ENCODE measurements at regions not wholly inside any gene's neighbourhood (a gene's known extent, or its start where the extent isn't known, plus 50 kb on each side); places are given as distances from the start of the nearest gene placed in this dataset.

DNA sequence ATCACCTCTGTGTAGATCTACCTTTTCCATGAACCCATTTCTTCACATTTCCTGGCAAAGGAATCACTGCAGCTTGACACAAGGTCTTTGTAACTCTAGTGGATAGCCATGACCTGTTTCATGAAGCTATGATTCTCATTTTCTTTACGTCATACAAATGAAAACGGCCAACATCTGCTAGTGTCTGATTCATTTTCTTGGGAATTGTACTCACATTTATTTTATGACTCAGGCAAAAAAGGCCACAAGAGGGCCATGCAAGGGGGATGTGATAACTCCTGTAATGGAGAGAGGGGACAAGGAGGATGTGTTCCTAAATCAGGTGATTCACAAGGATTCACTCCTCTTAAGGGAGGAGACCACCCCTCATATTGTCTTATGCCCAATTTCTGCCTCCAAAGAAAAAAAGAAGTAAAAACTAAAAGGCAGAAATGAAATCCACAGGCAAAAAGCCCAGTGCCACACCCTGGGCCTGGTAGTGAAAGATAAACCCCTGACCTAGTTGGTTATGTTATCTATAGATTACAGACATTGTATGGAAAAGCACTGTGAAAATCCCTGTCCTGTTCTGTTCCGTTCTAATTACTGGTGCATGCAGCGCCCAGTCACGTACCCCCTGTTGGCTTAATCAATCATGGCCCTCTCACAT is 249.9 kb downstream of the IPMK start:
- ChIA-PET CTCF (ENCODE audit: unreplicated experiment) (no interaction called here), POLR2A (no interaction called here)
- Histone ChIP-seq H3K79me2 (ENCODE audit: insufficient read depth, low read depth, low read length) (no peaks in the 10 kb centered on the region), H3K36me3 (ENCODE audit: insufficient read depth, low read length) (no peaks in the 10 kb centered on the region), H3K27ac (ENCODE audit: low read depth, low read length, poor library complexity, severe bottlenecking) (no peak overlapping the region), H3K4me1 (ENCODE audit: insufficient read depth, low read length, poor library complexity, severe bottlenecking) (no peaks in the 10 kb centered on the region), H3K4me3 (ENCODE audit: low read depth, low read length, poor library complexity, severe bottlenecking) (no peak overlapping the region), H3K9me3 (ENCODE audit: low read length) (no peaks in the 10 kb centered on the region), H4K20me1 (ENCODE audit: insufficient read depth, low read length) (no peaks in the 10 kb centered on the region), H3K4me2 (ENCODE audit: low read length) (no peak overlapping the region), H2AFZ (ENCODE audit: low read length) (no peak overlapping the region), H3K9me2 (ENCODE audit: insufficient read depth, low read length) (0 out of 2 replicates have a peak, but pooled peaks cover 3% of the 10 kb centered on the region)
- DNase-seq (ENCODE audit: low spot score): no peak
- TF ChIP-seq, protein P1, sequence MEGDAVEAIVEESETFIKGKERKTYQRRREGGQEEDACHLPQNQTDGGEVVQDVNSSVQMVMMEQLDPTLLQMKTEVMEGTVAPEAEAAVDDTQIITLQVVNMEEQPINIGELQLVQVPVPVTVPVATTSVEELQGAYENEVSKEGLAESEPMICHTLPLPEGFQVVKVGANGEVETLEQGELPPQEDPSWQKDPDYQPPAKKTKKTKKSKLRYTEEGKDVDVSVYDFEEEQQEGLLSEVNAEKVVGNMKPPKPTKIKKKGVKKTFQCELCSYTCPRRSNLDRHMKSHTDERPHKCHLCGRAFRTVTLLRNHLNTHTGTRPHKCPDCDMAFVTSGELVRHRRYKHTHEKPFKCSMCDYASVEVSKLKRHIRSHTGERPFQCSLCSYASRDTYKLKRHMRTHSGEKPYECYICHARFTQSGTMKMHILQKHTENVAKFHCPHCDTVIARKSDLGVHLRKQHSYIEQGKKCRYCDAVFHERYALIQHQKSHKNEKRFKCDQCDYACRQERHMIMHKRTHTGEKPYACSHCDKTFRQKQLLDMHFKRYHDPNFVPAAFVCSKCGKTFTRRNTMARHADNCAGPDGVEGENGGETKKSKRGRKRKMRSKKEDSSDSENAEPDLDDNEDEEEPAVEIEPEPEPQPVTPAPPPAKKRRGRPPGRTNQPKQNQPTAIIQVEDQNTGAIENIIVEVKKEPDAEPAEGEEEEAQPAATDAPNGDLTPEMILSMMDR (conservative IDR thresholded peaks at IDR 0.05; ENCODE audit: low read length): no peak
- TF ChIP-seq EZH2phosphoT487 (IDR thresholded peaks at IDR 0.05; ENCODE audit: borderline replicate concordance, low read depth, low read length): no peak
- no TSS peak for BruUV-seq (replicated peaks)
- intact Hi-C loops (cut with micrococcal nuclease; ENCODE audit: unreplicated experiment): no loop called here

DNA sequence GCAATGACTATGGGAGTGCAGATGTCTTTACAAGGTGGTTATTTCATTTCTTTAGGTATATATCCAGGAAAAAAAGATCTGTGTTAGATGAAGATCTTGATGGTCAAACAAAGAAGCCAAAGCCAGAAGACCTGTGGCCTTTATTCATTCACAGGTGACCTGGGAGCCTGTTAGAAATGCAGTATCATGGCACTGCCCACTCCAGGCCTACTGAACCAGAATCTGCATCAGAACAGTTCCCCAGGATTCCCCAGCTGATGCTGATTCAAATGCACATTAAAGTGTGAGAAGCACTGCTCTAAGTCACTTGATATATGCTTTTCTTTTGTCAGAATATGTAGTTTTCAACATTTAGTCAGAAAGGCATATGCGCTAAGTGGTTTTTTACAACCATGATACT is 251.1 kb downstream of the IPMK start:
- Histone ChIP-seq H3K79me2 (ENCODE audit: insufficient read depth, low read depth, low read length) (no peaks in the 10 kb centered on the region), H3K36me3 (ENCODE audit: insufficient read depth, low read length) (no peaks in the 10 kb centered on the region), H3K9me2 (ENCODE audit: insufficient read depth, low read length) (0 out of 2 replicates have a peak, but pooled peaks cover 3% of the 10 kb centered on the region), H3K27ac (ENCODE audit: low read depth, low read length, poor library complexity, severe bottlenecking) (no peak overlapping the region), H3K4me2 (ENCODE audit: low read length) (no peak overlapping the region), H2AFZ (ENCODE audit: low read length) (no peak overlapping the region), H3K4me1 (ENCODE audit: insufficient read depth, low read length, poor library complexity, severe bottlenecking) (no peaks in the 10 kb centered on the region), H3K9me3 (ENCODE audit: low read length) (no peaks in the 10 kb centered on the region), H4K20me1 (ENCODE audit: insufficient read depth, low read length) (no peaks in the 10 kb centered on the region), H3K4me3 (ENCODE audit: low read depth, low read length, poor library complexity, severe bottlenecking) (no peak overlapping the region)
- intact Hi-C loops (cut with micrococcal nuclease; ENCODE audit: unreplicated experiment): no loop called here
- DNase-seq (ENCODE audit: low spot score): no peak
- no peak for TF ChIP-seq EZH2phosphoT487 (IDR thresholded peaks at IDR 0.05; ENCODE audit: borderline replicate concordance, low read depth, low read length)
- TF ChIP-seq, protein P1 (conservative IDR thresholded peaks at IDR 0.05; ENCODE audit: low read length): no peak
- no TSS peak for BruUV-seq (replicated peaks)
- ChIA-PET CTCF (ENCODE audit: unreplicated experiment) (no interaction called here), POLR2A (no interaction called here)

DNA sequence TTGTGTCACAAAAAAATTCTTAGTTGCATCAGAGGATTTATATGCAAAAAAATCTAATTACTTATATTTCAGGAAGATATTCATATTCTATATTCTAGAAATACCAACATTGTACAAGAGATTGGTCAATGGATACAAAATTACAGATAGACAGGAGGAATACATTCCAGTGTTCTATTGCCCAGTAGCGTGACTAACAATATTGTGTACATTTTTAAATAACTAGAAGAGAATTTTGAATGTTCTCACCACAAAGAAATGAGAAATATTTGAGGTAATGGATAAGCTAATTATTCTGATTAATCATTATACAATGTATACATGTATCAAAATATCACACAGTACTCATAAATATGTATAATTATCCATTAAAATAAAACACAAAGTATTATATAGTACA is 253.3 kb downstream of the IPMK start:
- no peak overlapping the region for H3K4me3 ChIP-seq (ENCODE audit: low read depth, low read length, poor library complexity, severe bottlenecking)
- ChIA-PET POLR2A (no interaction called here), CTCF (ENCODE audit: unreplicated experiment) (no interaction called here)
- H3K79me2 ChIP-seq (ENCODE audit: insufficient read depth, low read depth, low read length): no peaks in the 10 kb centered on the region
- no peak overlapping the region for H3K27ac ChIP-seq (ENCODE audit: low read depth, low read length, poor library complexity, severe bottlenecking)
- H3K4me2 ChIP-seq (ENCODE audit: low read length): no peak overlapping the region
- H2AFZ ChIP-seq (ENCODE audit: low read length): no peak overlapping the region
- TF ChIP-seq, protein P1 (conservative IDR thresholded peaks at IDR 0.05; ENCODE audit: low read length): no peak
- TF ChIP-seq EZH2phosphoT487 (IDR thresholded peaks at IDR 0.05; ENCODE audit: borderline replicate concordance, low read depth, low read length): no peak
- H3K36me3 ChIP-seq (ENCODE audit: insufficient read depth, low read length): no peaks in the 10 kb centered on the region
- 0 out of 2 replicates have a peak, but pooled peaks cover 3% of the 10 kb centered on the region for H3K9me2 ChIP-seq (ENCODE audit: insufficient read depth, low read length)
- BruUV-seq (replicated peaks): no TSS peak
- no peak for DNase-seq (ENCODE audit: low spot score)
- H3K9me3 ChIP-seq (ENCODE audit: low read length): no peaks in the 10 kb centered on the region
- no peaks in the 10 kb centered on the region for H4K20me1 ChIP-seq (ENCODE audit: insufficient read depth, low read length)
- H3K4me1 ChIP-seq (ENCODE audit: insufficient read depth, low read length, poor library complexity, severe bottlenecking): no peaks in the 10 kb centered on the region
- intact Hi-C loops (cut with micrococcal nuclease; ENCODE audit: unreplicated experiment): no loop called here
